MG63 (cell line): ENCODE measurements at regions not wholly inside any gene's neighbourhood (a gene's known extent, or its start where the extent isn't known, plus 50 kb on each side); places are given as distances from the start of the nearest gene placed in this dataset.

Experiments used
- DNase-seq: peaks from one replicate; pipeline ENCODE4 v3.0.0-alpha.2; 2020
- H3K27me3 ChIP-seq: fragments of 250-450 bp; sonication (Bioruptor Pico); 2 replicates; pipeline ENCODE4 v1.5.1; 2020; ENCODE audit warnings: mild to moderate bottlenecking, moderate library complexity
- H3K36me3 ChIP-seq: fragments of 250-450 bp; sonication (Bioruptor Pico); 2 replicates; pipeline ENCODE4 v1.5.1; 2020; ENCODE audit warnings: mild to moderate bottlenecking, moderate library complexity
- H3K4me3 ChIP-seq: fragments of 250-450 bp; sonication (Bioruptor Pico); 2 replicates; pipeline ENCODE4 v1.5.1; 2020; ENCODE audit warnings: mild to moderate bottlenecking, moderate library complexity
- H3K9me3 ChIP-seq: fragments of 250-450 bp; sonication (Bioruptor Pico); 2 replicates; pipeline ENCODE4 v1.5.1; 2020; ENCODE audit warnings: mild to moderate bottlenecking, moderate library complexity

DNA sequence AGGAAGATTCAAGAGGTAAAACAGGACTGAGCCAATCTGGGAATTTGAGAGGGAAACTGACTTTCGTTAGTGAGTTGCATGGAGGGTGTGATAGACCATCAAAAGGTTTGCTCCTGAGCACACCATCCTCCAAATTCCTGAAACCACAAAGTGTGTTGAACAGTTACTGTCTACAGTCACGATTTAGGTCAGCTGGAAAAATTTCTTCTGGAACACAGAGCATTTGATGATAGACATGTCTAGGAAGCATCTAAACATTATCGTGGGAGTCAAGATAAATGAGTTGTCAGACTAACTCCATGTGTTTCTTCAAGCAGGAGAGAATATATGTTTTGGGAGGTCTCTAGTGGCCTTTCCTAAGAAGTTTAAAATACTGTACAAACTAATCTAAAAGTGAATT lies 449.4 kb upstream of the SLC14A2 start:
- Histone ChIP-seq H3K27me3 (no peaks in the 10 kb centered on the region), H3K36me3 (no peaks in the 10 kb centered on the region), H3K9me3 (no peaks in the 10 kb centered on the region), H3K4me3 (no peak overlapping the region)
- DNase-seq = no peak

DNA sequence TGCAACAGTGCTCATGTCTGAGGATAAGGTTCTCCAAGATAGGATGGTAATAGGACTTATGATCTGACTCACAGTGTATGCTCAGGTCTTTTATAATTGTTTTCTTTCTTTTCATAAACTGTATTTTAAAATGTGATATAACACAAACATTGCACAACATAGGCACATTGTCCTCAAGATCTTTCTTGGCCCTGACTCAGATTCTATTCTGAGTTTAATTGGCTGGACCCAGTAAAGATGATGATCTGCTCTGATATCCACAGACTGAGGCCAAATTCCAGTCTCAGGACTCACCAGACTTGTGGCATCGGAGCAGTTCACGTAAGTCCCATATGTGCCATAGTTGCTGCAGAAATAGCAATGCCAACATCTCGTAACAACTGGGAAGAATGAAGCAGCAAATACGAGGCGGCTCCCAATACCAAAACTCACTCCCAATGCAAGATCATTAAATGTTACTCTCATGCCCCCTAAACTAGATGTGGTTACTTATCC lies 448.9 kb upstream of the SLC14A2 start:
- peak; percentile 77 for DNase-seq
- no peaks in the 10 kb centered on the region for H3K36me3 ChIP-seq
- no peak overlapping the region for H3K4me3 ChIP-seq
- H3K27me3 ChIP-seq = no peaks in the 10 kb centered on the region
- H3K9me3 ChIP-seq = no peaks in the 10 kb centered on the region

DNA sequence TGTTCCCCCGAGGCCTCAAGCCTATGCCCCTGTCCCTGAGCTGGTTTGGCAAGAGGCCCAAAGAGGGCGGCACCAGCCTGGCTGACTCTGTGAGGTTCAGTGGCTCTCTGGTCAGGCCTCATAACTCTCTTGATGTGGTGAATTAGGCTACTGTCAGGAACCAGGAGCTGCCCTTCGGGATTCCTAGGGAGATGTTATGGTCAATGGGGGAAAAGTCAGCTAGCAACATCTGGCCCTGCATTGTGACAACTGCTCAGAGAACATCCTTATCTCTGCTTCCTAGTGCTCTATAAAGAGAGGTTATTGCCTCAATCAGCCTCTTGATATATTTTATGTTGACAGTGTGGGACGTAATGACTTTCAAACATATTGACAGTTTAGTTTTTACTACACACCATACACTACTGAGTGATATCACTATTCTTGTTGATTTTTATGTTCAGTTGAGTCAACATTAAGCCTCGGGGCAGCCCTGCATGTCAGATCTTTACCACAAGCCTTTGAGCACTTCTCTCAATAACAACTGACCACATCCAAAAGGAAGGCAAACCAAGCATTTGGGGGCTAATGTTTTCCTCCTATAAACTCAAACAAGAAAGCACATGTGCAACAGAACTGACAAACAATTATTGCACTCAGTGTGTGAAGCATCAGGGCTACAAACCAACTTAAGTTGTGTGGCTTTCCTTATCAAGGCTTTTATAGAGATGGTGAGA lies 448.3 kb upstream of the SLC14A2 start:
- Histone ChIP-seq H3K4me3 (no peak overlapping the region), H3K36me3 (no peaks in the 10 kb centered on the region), H3K27me3 (no peaks in the 10 kb centered on the region), H3K9me3 (no peaks in the 10 kb centered on the region)
- DNase-seq = peak; percentile 23

DNA sequence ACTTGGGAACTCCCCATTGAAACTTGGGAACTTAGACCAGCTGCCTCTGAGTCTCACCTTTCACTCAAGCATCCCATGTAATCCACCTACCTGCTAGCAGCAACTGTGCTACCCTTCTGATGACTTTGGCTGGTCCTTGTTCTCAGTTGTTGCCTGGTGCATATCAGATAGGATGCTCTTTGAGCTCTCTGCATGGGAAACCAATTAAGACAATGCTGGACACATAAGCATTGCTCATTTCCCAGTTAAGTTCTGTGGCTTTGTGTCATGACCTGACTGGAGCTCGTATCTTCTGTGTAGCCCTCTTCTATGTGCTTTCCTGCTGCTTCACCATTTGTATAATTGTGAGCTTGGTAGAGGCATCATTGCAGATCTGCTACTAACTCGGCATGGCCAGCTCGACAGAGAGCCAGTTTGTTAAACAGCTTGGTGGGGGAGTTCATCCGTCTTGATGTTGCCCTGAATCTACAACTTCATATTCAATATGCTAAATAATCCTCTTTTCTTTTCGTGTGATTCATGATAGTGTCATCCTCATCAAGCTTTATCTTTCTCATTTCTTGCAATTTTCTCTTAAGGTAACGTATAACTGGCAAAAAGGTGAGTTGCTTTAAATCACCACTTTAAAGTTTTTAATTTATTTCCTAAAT lies 447.5 kb upstream of the SLC14A2 start:
- H3K4me3 ChIP-seq = no peak overlapping the region

DNA sequence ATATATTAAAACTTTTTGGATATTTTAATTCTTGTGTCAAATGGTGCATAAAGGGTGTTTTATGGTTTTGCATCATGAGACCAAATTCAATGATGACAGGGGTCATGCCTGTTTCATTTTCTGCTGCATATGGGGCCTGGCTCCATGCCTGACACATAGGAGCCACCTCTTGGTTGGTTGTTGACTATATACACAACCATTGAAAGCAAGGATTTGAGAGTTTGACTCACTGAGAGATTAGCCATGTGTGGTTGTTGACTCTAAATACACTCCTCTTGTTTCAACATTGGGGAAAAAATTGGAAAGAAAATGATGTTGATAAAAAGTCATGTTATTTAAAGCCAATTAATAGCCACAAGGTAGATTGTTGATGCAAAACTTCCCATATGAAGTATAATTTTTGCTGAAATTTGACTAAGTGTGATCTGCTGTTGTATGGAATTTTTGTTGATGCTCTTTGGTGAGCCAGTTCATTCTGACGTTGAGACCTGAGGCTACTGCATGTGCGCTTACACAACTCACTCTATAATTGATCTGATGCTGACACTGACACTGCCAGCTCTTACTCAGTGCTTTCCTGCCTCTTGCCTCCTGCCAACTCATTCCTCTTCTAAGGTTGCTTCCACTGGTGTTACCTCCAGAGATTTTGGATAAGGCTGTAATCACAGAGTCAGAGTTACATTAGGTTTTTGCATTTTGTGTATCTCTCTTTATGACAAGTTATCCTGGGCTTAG lies 446.2 kb upstream of the SLC14A2 start:
- H3K4me3 ChIP-seq = no peak overlapping the region
- no peaks in the 10 kb centered on the region for H3K27me3 ChIP-seq
- H3K9me3 ChIP-seq = no peaks in the 10 kb centered on the region
- no peaks in the 10 kb centered on the region for H3K36me3 ChIP-seq
- DNase-seq = peak; percentile 75

More for the DNA sequence above, 447.5 kb upstream of the SLC14A2 start:
- Histone ChIP-seq H3K27me3 (no peaks in the 10 kb centered on the region), H3K36me3 (no peaks in the 10 kb centered on the region), H3K9me3 (no peaks in the 10 kb centered on the region)
- no peak for DNase-seq

DNA sequence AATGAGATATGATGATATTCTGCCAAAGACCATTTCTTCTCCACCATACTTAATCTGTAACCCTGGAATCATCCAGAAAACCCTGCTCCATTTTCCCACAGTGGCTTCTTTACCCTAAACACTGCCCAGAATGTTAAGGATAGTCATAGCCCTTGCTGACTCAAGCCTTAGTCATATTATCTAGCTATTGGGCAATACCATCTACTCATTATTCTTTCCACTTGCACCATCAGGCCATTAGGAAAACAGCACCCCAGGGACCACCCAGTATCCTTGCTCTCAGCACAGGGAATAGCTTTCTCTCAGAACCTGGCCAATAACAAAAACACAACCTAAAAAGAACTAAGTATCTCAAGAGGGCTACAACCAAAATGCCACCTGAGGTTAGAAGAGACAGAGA lies 445.7 kb upstream of the SLC14A2 start:
- no peak overlapping the region for H3K4me3 ChIP-seq
- no peaks in the 10 kb centered on the region for H3K9me3 ChIP-seq
- H3K36me3 ChIP-seq = no peaks in the 10 kb centered on the region
- peak; percentile 33 for DNase-seq
- no peaks in the 10 kb centered on the region for H3K27me3 ChIP-seq

DNA sequence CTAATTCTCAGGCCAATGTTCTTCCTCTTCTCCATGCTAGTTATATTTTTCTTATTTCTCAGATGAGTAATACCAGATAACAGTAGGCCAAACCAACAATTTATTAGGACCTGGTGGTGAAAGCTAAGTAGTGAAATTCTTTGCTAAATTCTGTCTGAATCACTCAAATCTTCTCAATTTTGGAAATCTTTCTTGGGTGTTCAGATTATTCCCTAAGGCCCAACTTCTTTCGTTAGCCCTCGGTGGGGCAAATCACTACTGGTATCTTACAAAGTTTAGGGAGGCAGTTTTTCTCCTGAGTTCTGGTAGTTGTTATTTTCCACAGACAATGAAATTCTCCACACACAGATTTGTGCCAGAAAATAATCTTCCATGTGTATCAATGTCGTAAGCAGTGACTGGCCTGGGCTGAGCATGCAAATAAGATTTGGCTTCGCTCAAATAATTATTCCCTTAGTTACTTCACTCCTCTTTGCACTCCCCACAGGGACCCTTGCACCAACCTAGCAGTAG lies 443.5 kb upstream of the SLC14A2 start:
- Histone ChIP-seq H3K9me3 (no peaks in the 10 kb centered on the region), H3K27me3 (no peaks in the 10 kb centered on the region), H3K36me3 (no peaks in the 10 kb centered on the region), H3K4me3 (no peak overlapping the region)
- DNase-seq = no peak

DNA sequence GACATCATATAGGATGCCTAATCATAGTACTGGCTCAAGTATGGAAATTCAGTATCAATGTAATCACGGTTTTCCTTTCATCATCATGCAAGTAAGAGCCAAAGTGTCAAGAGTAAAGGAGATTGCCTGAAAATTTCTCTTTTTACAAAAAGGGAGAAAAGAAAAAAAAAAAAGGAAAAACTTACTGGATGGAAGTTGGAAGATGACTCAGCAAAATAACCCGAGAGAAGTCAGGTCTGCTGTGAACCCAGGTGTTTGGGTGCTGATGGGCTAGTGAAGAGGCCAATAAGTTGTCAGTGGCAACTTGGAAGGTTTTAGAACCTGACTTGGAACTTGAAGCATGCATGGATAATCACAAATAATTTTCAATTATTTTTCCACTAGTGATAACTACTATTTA lies 441.9 kb upstream of the SLC14A2 start:
- H3K36me3 ChIP-seq = no peaks in the 10 kb centered on the region
- no peak overlapping the region for H3K4me3 ChIP-seq
- H3K27me3 ChIP-seq = no peaks in the 10 kb centered on the region
- DNase-seq = no peak
- H3K9me3 ChIP-seq = no peaks in the 10 kb centered on the region

DNA sequence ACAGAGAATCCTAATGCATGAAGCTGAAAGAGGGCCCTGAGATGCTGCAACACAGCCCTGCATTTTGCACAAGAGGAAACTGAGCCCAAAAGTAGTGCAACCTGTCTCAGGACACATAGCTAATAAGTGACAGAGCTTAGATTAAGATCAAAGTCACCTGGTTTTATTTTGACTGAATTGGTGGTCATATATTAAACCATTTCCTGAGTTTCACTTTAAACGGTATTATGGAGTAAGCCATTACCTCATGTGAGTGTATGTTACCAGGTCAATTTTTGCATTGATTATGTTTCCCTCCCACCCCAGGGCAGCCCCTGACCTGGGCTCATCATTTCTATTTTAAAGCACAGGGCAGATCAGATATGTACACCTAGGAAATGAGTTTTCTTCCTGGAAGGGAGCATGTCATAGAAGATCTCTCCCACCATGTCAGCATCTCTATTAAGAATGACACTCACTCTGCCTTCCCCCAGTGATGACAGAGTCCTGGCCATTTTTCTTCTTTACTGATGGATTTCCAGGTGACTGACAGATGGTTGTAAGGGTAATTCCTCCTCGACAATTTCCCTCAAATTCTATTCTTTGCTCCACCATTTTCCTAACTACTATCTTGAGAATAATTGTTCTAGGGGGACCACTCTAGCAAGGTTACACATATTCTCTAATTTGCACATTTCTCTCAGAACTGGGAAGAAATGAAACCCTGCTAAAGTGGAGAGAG lies 441.3 kb upstream of the SLC14A2 start:
- Histone ChIP-seq H3K4me3 (no peak overlapping the region), H3K9me3 (no peaks in the 10 kb centered on the region), H3K36me3 (no peaks in the 10 kb centered on the region), H3K27me3 (no peaks in the 10 kb centered on the region)
- no peak for DNase-seq

DNA sequence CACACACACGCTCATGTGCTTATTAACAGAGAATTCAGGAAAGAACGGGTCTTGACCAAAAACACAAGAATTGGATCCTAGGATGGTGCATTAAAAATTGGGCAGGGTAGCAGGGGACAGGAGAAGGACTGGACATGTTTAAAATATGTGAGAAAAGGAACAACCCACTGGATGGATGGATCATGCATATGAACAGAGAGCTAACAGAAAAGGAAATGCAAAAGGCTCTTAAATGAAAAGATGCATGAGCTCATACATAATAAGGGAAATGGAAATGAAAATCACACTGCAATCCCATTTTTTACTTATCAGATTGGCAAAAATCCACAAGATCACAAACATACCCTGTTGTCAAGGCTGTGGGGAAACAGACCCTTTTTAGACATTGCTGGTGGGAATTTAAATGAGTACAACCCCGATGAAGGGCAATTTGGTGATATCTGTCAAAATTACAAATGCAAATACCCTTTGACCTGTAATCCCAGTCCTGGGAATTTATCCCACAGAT lies 440.6 kb upstream of the SLC14A2 start:
- no peak for DNase-seq
- H3K36me3 ChIP-seq = no peaks in the 10 kb centered on the region
- no peaks in the 10 kb centered on the region for H3K9me3 ChIP-seq
- no peak overlapping the region for H3K4me3 ChIP-seq
- H3K27me3 ChIP-seq = no peaks in the 10 kb centered on the region

DNA sequence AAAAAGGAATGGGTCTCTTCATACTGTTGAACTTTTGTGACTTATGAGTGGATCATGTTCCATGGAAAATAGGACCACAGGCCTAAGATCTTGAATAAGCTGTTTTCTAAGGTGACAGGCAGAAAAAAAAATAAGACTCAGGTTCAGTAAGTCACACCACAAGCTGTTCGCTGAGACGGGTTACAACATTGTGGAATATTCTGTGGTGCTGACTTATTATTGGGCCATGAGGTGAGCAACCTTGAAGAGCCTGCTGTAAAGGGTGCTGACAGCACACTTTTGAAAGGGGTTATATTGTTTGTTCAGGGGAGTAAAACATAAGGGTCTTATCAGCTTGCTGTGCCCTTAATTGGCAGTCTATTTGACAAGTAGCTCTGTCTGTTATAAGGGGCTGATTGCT lies 439.8 kb upstream of the SLC14A2 start:
- no peak for DNase-seq
- H3K9me3 ChIP-seq = no peaks in the 10 kb centered on the region
- no peaks in the 10 kb centered on the region for H3K27me3 ChIP-seq
- no peaks in the 10 kb centered on the region for H3K36me3 ChIP-seq
- H3K4me3 ChIP-seq = no peak overlapping the region

DNA sequence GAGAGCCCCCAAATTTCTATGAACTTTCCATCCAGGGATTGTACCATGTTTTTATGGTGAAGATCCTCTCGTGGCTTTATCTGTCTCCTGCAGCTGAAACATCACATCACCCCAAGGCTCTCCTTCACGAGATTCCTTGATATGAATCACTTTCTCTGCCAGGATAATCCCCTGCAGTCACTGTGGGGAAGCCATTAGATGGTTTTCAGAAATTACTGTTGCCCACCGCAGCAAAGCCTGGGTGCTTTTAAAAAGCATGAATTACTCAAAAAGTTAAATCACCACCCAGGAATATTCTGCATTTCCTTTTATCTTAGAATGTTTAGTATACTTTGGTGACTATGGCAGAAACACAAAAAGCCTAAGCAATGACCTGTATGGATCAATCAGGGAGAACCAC lies 428.4 kb upstream of the SLC14A2 start:
- Histone ChIP-seq H3K27me3 (no peaks in the 10 kb centered on the region), H3K36me3 (no peaks in the 10 kb centered on the region), H3K4me3 (no peak overlapping the region), H3K9me3 (no peaks in the 10 kb centered on the region)
- DNase-seq = no peak

DNA sequence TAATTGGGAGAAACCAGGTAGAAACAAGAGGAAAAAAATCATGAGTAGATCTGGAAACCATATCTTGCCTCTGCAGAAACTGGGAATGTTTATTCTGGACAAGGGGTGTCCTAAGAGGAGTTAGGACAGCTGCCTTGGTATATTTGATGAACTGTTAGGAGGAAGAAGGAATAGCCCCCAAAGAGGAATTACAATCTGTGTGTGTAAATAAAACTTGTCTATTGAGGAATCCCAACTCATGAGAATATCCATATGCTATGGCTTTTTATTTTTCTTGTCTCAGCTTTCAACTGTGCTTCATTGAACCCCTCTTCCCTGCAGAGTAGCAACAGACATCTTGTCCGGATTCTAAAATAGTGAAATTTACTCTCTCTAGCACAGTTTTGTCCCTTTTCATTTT lies 423.5 kb upstream of the SLC14A2 start:
- H3K4me3 ChIP-seq = no peak overlapping the region
- DNase-seq = no peak
- H3K27me3 ChIP-seq = no peaks in the 10 kb centered on the region
- H3K36me3 ChIP-seq = no peaks in the 10 kb centered on the region
- no peaks in the 10 kb centered on the region for H3K9me3 ChIP-seq

DNA sequence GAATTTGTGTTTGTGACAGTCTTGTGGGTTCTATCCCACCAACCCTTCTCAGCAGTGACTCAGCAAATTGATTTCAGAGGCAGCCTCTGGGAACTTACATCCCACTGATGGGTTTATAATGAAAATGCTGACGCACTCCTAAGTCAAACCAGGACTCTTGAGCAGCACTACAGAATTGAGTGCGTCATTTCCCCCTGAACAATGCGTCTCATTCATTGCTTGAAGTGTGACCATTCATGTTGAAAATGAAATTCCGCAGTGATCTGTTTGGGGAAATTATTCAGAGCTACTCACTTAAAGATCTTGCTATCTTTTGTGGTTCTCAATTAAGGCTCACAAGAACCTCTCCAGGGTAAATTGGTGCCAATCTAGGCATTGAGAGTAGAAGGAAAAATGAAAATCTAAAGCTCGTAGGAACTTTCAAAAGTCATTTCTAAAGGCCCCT lies 417.7 kb upstream of the SLC14A2 start:
- no peaks in the 10 kb centered on the region for H3K27me3 ChIP-seq
- no peaks in the 10 kb centered on the region for H3K36me3 ChIP-seq
- no peak overlapping the region for H3K4me3 ChIP-seq
- no peak for DNase-seq
- no peaks in the 10 kb centered on the region for H3K9me3 ChIP-seq

DNA sequence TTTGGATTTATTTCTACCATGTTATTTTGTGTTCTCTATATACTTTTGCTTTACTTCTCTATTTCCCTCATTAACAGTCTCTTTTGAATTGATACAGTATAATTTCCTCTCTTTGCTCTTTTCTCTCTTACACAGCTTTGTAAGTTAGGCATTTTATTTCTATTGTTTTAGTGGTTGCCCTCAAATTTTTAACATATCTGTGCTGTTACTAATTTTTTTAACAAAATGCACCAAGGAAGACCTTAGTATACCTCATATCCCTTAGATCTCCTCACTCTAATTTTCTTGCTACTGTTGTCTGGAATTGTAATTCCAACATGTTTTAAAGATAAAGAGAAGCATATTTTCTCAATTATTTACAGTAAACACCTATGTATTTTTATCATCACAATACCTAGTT lies 416.8 kb upstream of the SLC14A2 start:
- no peak for DNase-seq
- Histone ChIP-seq H3K9me3 (no peaks in the 10 kb centered on the region), H3K36me3 (no peaks in the 10 kb centered on the region), H3K27me3 (no peaks in the 10 kb centered on the region), H3K4me3 (no peak overlapping the region)

DNA sequence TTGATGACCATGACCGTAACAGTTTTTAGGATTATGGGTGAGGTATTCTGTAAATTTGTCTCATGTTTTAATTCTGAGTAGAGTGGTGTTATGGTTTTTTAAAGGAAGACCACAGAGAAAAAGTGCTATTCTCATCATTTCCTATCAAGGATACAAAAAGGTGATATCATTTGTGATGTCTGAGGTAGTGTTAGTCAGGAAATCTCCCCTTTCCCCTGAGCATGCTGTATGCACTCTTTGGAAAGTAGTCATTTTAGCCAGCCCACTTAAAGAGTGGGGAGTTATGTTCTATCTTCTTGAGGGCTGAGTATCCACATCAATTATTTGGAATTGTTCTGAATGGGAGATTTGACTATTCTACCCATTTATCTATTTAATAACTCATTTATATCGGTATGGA lies 414.2 kb upstream of the SLC14A2 start:
- H3K27me3 ChIP-seq = no peaks in the 10 kb centered on the region
- no peaks in the 10 kb centered on the region for H3K9me3 ChIP-seq
- no peaks in the 10 kb centered on the region for H3K36me3 ChIP-seq
- H3K4me3 ChIP-seq = no peak overlapping the region
- no peak for DNase-seq

DNA sequence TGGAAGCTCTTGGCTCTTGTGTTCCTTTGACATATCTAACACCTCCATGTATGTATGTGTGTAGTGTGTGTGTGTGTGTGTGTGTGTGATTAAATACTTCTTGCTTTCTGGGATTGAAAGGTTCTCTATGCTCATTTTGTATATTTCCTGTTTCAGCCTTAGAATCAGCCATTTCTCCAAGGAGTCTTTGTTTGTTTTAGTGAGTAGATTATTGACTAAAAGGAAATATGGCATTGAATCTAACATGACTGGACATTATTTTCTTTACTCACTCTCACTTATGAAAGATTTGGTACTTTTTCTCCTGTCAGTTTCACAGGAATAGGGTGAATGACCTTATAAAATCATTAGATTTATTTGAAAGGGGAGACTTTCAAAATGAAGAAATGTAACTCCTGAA lies 413.8 kb upstream of the SLC14A2 start:
- Histone ChIP-seq H3K27me3 (no peaks in the 10 kb centered on the region), H3K4me3 (no peak overlapping the region), H3K36me3 (no peaks in the 10 kb centered on the region), H3K9me3 (no peaks in the 10 kb centered on the region)
- no peak for DNase-seq
